HEK293 (cell line): ENCODE measurements at regions not wholly inside any gene's neighbourhood (a gene's known extent, or its start where the extent isn't known, plus 50 kb on each side); places are given as distances from the start of the nearest gene placed in this dataset.

Source experiments
- CTCF ChIP-seq: fragments of 450-650 bp; formaldehyde crosslinking; IDR thresholded peaks from 2 replicates; pipeline ENCODE4 v1.5.1; 2016; ENCODE audit warnings: missing biosample characterization, missing genetic modification characterization
- MYNN ChIP-seq: fragments of 450-650 bp; formaldehyde crosslinking; IDR thresholded peaks from 2 replicates; pipeline ENCODE4 v1.5.1; 2016; ENCODE audit warnings: missing biosample characterization, missing genetic modification characterization, borderline replicate concordance
- PATZ1 ChIP-seq: fragments of 450-650 bp; formaldehyde crosslinking; IDR thresholded peaks from 2 replicates; pipeline ENCODE4 v1.5.1; 2016; ENCODE audit warnings: missing biosample characterization, missing genetic modification characterization
- REST ChIP-seq: fragments of 450-650 bp; formaldehyde crosslinking; IDR thresholded peaks from 2 replicates; pipeline ENCODE4 v1.5.1; 2016; ENCODE audit warnings: missing biosample characterization, missing genetic modification characterization
- ZNF121 ChIP-seq: fragments of 450-650 bp; formaldehyde crosslinking; IDR thresholded peaks from 2 replicates; pipeline ENCODE4 v1.5.1; 2016; ENCODE audit warnings: missing biosample characterization, missing genetic modification characterization
- ZNF140 ChIP-seq: fragments of 450-650 bp; formaldehyde crosslinking; IDR thresholded peaks from 2 replicates; pipeline ENCODE4 v1.5.1; 2016; ENCODE audit warnings: missing biosample characterization, missing genetic modification characterization
- ZSCAN30 ChIP-seq: fragments of 450-650 bp; IDR thresholded peaks from 2 replicates; pipeline ENCODE4 v1.5.1; 2018; ENCODE audit warnings: missing biosample characterization, mild to moderate bottlenecking, missing genetic modification characterization, moderate library complexity

- TF ChIP-seq CTCF (tag by site-specific recombination) (no peak), ZNF121 (tag by site-specific recombination) (no peak), REST (tag by site-specific recombination) (no peak), ZSCAN30 (no peak), ZNF140 (tag by site-specific recombination) (no peak), MYNN (no peak), PATZ1 (no peak)
Observed at GRCh38 chrX:34487364-34487763, 169.7 kb downstream of the TMEM47 start.
